H1 (cell line): ENCODE measurements at regions not wholly inside any gene's neighbourhood (a gene's known extent, or its start where the extent isn't known, plus 50 kb on each side); places are given as distances from the start of the nearest gene placed in this dataset.

Experiments used
- HDAC2 ChIP-seq, 2 experiments: fragments of 300-600 bp in 1 of 2; sonication (generic) in 1 of 2; IDR thresholded peaks; 2 replicates each; pipeline ENCODE4 v1.6.1; 2011 to 2012; ENCODE audit warnings: low read depth in 2 of 2, low read length in 2 of 2, mild to moderate bottlenecking in 2 of 2, moderate library complexity in 2 of 2, borderline replicate concordance in 1 of 2, inconsistent platforms in 1 of 2
- RBBP5 ChIP-seq: IDR thresholded peaks from 2 replicates; pipeline ENCODE4 v1.7.1; 2012; ENCODE audit warnings: low read depth, mild to moderate bottlenecking, inconsistent platforms, low read length, moderate library complexity, borderline replicate concordance

- TF ChIP-seq HDAC2 (IDR thresholded peaks at IDR 0.05; ENCODE audit: borderline replicate concordance in 1 of 2, low read depth in 2 of 2, low read length in 2 of 2) (no peak), RBBP5 (no peak)
Measured at GRCh38 chr18:76202322-76202721, 292.7 kb downstream of the ZNF516 start (continued).
